HCT116 (cell line): ENCODE measurements at regions not wholly inside any gene's neighbourhood (a gene's known extent, or its start where the extent isn't known, plus 50 kb on each side); places are given as distances from the start of the nearest gene placed in this dataset.

Source experiments
- EZH2 ChIP-seq: fragments of 200-600 bp; sonication (generic); IDR thresholded peaks from 2 replicates; pipeline ENCODE4 v1.6.1; 2017; ENCODE audit warnings: antibody characterized with exemption, mixed run types
- EZH2phosphoT487 ChIP-seq: fragments of 200-600 bp; IDR thresholded peaks from 2 replicates; pipeline ENCODE4 v1.6.1; 2018; ENCODE audit warnings: antibody characterized with exemption, borderline replicate concordance
- POLR2A ChIP-seq: IDR thresholded peaks from 2 replicates; pipeline ENCODE4 v1.7.0; 2011; ENCODE audit warnings: borderline replicate concordance; ENCODE audit not compliant: insufficient read depth, insufficient read length; ENCODE audit errors: extremely low read depth
- SIN3A ChIP-seq: IDR thresholded peaks from 2 replicates; pipeline ENCODE4 v1.6.1; 2012; ENCODE audit warnings: low read depth
- SP1 ChIP-seq: IDR thresholded peaks from 2 replicates; pipeline ENCODE4 v1.6.1; 2012; ENCODE audit warnings: low read depth
- TF ChIP-seq, protein P1 (sequence below), 3 experiments: fragments of 200-600 bp in 1 of 3; sonication (generic) in 1 of 3; IDR thresholded peaks in 2 of 3; conservative IDR thresholded peaks in 1 of 3; 2 replicates each; pipeline ENCODE4 v1.5.1; 2012 to 2017; ENCODE audit warnings: low read depth in 2 of 3, low read length in 2 of 3, antibody characterized with exemption in 1 of 3, borderline replicate concordance in 1 of 3, control low read depth in 1 of 3, mild to moderate bottlenecking in 1 of 3, mixed read lengths in 1 of 3, mixed run types in 1 of 3, moderate library complexity in 1 of 3; ENCODE audit not compliant: insufficient read depth in 1 of 3

DNA sequence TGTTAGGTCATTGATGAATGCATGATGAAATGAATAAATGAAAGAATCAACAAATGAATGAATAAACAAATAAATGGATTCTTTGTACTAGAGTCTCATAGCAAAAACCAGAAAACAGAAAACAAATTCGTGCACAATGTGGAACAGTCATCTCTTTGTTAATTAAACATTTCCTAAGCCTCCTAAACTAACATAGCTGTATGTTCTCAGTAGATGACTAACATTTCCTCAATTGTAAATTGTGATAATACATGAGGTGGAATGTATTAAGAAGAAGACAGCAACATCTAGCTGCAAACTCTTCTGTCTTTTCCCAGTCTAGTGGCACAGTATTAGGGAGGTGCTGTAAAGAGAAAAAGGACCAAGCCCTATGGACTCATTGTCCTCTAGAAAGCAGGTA, 1021.0 kb downstream of the MCTP2 start:
- TF ChIP-seq POLR2A (no peak), SP1 (no peak), EZH2 (no peak), SIN3A (no peak), EZH2phosphoT487 (no peak)
- TF ChIP-seq, protein P1, sequence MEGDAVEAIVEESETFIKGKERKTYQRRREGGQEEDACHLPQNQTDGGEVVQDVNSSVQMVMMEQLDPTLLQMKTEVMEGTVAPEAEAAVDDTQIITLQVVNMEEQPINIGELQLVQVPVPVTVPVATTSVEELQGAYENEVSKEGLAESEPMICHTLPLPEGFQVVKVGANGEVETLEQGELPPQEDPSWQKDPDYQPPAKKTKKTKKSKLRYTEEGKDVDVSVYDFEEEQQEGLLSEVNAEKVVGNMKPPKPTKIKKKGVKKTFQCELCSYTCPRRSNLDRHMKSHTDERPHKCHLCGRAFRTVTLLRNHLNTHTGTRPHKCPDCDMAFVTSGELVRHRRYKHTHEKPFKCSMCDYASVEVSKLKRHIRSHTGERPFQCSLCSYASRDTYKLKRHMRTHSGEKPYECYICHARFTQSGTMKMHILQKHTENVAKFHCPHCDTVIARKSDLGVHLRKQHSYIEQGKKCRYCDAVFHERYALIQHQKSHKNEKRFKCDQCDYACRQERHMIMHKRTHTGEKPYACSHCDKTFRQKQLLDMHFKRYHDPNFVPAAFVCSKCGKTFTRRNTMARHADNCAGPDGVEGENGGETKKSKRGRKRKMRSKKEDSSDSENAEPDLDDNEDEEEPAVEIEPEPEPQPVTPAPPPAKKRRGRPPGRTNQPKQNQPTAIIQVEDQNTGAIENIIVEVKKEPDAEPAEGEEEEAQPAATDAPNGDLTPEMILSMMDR (IDR thresholded peaks at IDR 0.05 in 2 of 3, conservative IDR thresholded peaks at IDR 0.05 in 1 of 3; ENCODE audit: borderline replicate concordance in 1 of 3, insufficient read depth in 1 of 3, low read depth in 2 of 3, low read length in 2 of 3): no peak
